Right renal cortex interstitium (tissue), 3 donors: ENCODE measurements at regions not wholly inside any gene's neighbourhood (a gene's known extent, or its start where the extent isn't known, plus 50 kb on each side); places are given as distances from the start of the nearest gene placed in this dataset.
"Not testable (repeated sequence)": the region's sequence is repeated elsewhere in the genome, so short reads cannot be mapped to it uniquely, and the experiment has no call there.

Experiments
- DNase-seq, 3 donors: peaks; one replicate each; pipeline ENCODE4 v3.0.0-alpha.2; 2013; ENCODE audit warnings: low read depth in 3 of 3, low spot score in 2 of 3

GRCh38 chr13:65613004-65613403 lies 1617.1 kb downstream of the PCDH9 start:
- no peak for DNase-seq

GRCh38 chr13:65609350-65609749 lies 1620.8 kb downstream of the PCDH9 start:
- no peak for DNase-seq

- no peak for DNase-seq
These were observed 1623.5 kb downstream of the PCDH9 start for GRCh38 chr13:65606622-65607021.

GRCh38 chr13:65605396-65605795 lies 1624.7 kb downstream of the PCDH9 start:
- DNase-seq: no peak

- no peak for DNase-seq
These were observed 1627.0 kb downstream of the PCDH9 start for GRCh38 chr13:65603160-65603559.

GRCh38 chr13:65601855-65602254 lies 1628.3 kb downstream of the PCDH9 start:
- DNase-seq: no peak

GRCh38 chr13:65600702-65601101 lies 1629.4 kb downstream of the PCDH9 start:
- no peak for DNase-seq

GRCh38 chr13:65597839-65598818 lies 1632.0 kb downstream of the PCDH9 start:
- no peak for DNase-seq

- no peak for DNase-seq
These were observed 1634.2 kb downstream of the PCDH9 start for GRCh38 chr13:65595916-65596315.

- DNase-seq: peak in 2 of 3 donors; percentile 33 to 40
These were observed 1635.8 kb downstream of the PCDH9 start for GRCh38 chr13:65594298-65594781.

GRCh38 chr13:65593298-65593874 lies 1636.8 kb downstream of the PCDH9 start:
- no peak for DNase-seq

- no peak for DNase-seq
These were observed 1637.4 kb downstream of the PCDH9 start for GRCh38 chr13:65592731-65593130.

GRCh38 chr13:65585346-65585745 lies 1644.8 kb downstream of the PCDH9 start:
- DNase-seq: no peak

- no peak for DNase-seq
These were observed 1646.0 kb downstream of the PCDH9 start for GRCh38 chr13:65584126-65584525.

GRCh38 chr13:65582160-65582559 lies 1648.0 kb downstream of the PCDH9 start:
- no peak for DNase-seq

- not testable (repeated sequence) for DNase-seq
These were observed 1665.6 kb downstream of the PCDH9 start for GRCh38 chr13:65564561-65564960.

GRCh38 chr13:65562305-65562704 lies 1667.8 kb downstream of the PCDH9 start:
- no peak for DNase-seq

- DNase-seq: no peak
These were observed 1669.2 kb downstream of the PCDH9 start for GRCh38 chr13:65560936-65561335.

GRCh38 chr13:65555962-65556361 lies 1674.2 kb downstream of the PCDH9 start:
- no peak for DNase-seq

- DNase-seq: peak in 1 of 3 donors; percentile 13
These were observed 1676.9 kb downstream of the PCDH9 start for GRCh38 chr13:65553096-65553727.

- no peak for DNase-seq
These were observed 1678.9 kb downstream of the PCDH9 start for GRCh38 chr13:65551208-65551607.
